NCI-H460 (cell line): ENCODE measurements at regions not wholly inside any gene's neighbourhood (a gene's known extent, or its start where the extent isn't known, plus 50 kb on each side); places are given as distances from the start of the nearest gene placed in this dataset.

ENCODE experiments used
- DNase-seq: peaks from one replicate; pipeline ENCODE4 v3.0.0-alpha.2; 2016; ENCODE audit warnings: low read depth; ENCODE audit errors: extremely low read depth

DNA sequence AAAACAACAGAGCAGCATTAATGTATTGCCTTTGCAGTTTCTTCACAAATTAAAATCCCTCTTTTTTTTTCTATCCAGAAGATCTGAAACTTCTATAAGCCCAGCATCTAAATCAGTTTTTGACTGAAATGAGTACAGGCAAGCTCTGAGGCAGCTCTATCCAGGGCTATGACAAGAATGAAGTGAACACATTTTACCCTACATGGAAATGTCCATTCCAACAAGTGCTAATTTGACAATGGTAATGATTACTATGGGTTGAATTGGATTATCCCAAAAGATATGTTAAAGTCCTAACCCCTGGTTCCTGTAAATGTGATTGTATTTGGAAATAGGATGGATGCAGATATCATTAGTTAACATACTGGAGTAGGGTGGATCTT, 115.7 kb downstream of the RPL22L1 start:
- no peak for DNase-seq

DNA sequence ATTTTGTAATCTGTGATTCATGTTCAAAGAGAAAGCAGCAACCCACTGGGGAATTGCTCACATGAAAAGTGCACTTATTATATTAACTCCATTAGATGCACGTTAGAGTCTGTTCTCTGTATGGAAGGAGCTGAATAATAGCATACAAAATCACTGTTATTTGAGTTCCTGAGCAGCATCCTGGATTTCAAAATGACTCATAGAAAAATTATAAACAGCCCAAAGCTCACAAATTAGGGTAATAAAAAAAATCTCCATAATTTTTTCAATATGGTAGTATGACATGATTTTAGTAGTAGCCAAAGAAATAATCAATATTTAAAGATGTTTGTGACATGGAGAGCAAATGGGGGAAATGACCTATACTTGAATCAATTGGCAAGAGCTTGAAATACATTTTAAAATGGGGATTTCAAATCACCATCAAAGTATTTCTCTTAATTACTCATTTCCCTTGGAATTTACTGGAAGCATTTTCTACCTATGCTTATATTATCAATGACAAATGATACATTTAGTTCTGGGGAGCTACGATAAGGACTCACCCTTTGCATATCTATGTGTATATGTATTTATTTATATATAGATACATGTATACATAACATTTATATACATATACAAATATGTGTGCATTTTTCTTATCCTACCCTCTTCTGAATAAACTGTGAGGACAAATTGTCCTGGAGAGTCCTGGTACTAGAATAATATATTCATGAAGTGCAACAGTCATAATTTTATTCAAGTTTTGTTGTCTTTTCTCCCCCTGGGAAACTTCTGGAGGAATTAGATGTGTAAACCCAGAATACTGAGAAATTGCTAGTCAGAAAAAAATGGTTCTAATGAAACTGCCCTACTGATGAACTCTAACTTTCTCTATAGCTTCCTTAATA, 116.3 kb downstream of the RPL22L1 start:
- no peak for DNase-seq

DNA sequence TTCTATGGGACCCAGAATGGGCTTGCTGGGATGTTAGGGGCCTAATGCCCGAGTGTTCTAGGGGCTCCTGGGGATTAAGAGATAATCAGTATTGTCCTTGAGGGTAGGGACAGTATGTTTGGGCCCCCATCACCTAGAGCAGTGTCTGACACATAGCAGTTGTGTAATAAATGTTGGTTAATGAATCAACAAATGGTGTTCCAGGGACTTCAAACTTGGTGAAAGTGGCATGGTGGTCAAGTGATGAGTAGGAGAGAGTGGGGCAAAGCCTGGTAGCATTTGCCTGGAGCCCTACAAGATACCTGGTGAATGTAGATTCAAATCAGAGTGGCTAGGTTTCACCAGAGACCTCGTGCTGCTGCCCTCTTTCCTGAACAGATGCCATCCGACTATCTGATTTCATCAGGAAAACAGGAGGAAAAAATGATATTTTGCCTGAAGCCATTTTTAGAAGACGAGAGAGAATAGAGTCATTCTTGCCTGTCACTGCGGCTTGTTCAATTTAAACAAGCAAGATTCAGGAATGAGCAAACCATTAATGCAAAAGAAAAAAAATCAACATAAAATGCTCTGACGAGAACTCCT, 117.3 kb downstream of the RPL22L1 start:
- DNase-seq, result no peak

DNA sequence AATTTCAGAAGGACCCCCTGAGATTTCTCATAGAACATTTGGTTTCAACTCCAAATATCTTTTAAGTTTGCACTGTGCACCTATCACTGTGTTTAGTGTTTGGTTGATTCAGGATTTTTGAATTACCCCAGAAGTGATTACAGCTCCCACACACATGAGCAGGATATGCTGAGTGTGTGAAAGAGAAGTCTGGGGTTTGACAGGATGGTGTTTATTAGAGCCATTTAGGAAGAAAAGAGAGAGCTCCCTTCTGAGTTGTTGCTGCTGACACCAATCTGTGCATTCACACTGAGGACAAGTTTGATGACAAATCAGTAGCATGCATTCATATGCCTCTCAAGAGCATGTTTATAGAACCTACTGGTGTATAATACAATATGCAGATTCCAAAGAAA, 118.1 kb downstream of the RPL22L1 start:
- DNase-seq, result peak; percentile 78

DNA sequence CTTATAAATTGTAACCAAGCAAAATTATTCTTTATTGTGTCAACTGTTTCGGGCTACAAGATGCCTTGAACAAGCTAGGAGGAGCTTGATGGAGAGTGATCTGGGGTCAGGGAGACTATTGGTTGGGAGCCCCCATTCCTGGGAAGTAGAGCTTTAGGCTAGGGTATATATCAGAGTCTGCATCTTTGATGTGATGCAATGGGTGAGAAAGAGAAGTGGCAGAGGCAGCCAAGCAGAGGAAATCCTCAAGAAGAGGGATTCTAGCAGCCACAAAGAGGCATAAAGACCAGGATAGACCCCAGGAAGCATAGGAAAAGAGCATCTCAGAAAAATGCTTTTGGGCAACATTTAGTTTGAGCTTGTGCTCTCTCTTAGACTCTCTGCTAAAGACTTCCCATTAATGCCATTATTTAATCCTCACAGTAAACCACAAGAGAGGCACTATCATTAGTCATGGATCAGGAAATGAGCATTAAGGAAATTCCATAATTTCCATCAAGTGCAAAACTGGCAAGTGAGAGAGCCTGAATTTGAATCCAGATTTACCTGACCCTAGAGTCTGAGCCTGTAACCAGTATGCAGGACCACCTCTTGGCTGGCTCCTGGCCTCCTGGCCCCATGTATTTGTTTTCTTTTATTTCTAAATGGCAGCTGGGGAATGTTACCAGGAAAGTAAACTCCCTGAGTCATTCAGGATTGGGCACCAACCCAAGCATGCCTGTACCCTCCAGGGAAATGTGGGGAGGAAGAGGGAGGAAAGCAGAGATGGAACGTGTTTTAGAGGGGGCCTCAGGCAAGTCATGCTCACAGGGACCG, 118.7 kb downstream of the RPL22L1 start:
- DNase-seq, result peak; percentile 82

DNA sequence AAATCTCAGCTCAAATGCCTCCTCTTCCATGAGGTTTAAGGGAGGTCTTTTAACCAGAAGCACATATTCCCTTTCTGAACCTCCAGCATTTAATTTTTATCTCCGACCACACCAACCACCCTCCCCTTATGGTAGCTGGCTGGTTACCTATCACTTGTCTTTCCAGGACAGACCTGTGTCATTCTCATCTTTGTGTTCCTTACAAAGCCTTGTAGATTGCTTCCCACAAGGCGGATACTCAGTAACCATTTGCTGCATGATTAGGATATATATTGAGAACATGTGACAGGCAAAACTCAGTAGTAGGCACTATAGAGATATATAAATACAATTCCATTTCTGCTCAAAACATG, 119.5 kb downstream of the RPL22L1 start:
- DNase-seq, result no peak

DNA sequence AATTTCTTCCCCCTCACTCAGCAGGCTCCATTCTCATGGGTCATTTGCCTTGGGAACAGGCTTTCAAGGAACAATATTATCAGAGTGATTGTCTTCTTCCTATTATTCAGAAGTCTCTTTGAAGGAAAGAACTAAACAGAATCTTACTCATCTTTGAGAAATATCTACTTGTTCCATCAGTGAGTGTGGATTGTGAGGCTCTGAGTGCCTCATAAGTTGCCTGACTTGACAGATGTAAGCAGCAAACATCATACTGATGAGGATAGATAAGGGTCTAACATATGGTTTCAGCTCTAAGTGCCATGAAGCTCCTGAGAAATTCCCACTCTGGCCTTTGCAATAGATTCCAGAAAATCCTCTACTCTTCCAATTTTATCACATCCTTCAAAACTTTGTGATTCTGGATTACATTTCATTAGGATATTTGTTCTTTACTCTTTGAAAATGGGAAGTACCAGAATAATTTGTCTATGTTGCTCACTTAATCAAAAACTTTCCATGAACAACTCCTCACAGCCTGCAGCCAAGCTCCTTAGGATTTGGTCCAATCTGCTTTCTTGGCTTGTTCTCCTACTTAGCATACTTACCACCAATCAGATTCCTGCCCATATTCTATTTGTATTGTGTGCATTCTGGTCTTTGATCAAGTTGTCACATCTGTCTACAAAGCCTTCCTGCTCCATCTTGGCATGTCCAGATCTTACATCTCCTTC, 120.1 kb downstream of the RPL22L1 start:
- no peak for DNase-seq

DNA sequence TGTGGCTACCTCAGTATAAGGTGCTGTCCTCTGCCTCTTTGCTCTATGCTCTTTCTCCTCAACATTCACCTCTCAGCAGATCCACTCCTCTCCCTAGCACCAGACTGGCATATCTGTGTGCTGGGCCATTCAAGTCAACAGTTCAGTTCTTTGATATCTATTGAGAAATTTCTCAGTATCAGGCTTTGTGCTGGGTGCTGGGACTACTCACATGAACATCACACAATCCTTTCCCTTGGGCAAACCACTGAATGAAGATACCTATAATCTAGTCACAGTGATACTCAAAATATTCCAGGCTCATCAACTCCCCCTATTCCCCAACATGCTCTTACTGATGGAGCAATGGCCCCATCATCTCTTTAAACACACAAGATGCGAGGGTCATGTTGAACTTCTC, 120.8 kb downstream of the RPL22L1 start:
- no peak for DNase-seq

DNA sequence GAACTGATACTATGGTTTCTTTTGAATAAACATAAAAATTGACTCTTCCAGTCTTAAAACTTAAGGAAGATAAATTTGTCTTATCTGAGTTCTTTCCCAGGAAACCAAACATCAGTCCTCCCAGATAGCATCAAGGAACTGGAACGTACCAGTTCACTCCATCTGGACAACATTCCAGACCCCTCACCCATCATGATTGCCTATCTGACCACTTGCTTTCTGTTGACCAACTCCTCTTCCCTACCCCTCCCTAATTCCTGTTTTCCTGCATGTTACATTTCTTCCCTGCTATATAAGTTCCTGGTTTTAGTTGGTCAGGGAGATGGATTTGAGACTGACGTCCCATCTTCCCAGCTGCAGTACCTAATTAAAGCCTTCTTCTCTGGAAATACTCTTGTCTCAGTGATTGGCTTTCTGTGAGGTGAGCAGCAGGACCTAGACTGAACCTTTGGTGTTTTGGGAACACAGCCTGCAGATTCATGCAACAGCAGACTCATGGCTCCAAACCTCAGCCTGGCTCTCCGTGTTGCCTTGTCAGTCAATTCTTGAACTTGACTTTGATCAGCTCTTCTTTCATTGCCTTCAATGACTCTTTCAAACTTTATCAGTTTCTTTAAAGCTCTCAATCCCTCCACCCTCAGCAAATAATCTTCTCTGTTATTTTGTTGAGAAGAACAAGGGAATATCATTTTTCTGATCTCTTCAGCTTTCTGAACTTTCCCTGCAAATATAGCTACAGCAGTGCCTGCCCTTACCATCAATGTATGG, 123.6 kb downstream of the RPL22L1 start:
- DNase-seq, result no peak

DNA sequence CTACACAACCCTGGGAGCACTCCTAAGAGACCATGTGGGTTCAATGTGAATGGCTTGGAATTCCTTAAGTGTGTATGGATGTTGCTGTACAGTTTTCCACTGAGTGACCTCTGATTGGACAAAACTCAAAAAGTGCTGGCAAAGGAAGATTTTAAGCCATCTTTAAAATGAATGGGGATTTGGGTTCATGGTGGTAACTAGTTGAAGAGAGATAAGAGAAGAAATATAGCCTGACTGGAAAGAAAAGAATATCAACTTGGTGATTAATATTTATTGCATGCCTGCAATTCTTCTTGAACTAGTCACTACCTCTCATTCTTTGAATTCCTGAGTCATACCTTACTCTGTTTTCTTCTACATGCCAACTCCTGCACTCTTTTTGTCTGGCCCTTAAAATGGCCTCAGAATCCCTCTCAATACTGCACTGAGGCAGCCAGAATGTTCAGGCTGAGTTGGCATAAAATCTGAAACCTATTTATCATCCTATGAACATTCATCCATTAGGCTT, 124.7 kb downstream of the RPL22L1 start:
- peak; percentile 26 for DNase-seq

DNA sequence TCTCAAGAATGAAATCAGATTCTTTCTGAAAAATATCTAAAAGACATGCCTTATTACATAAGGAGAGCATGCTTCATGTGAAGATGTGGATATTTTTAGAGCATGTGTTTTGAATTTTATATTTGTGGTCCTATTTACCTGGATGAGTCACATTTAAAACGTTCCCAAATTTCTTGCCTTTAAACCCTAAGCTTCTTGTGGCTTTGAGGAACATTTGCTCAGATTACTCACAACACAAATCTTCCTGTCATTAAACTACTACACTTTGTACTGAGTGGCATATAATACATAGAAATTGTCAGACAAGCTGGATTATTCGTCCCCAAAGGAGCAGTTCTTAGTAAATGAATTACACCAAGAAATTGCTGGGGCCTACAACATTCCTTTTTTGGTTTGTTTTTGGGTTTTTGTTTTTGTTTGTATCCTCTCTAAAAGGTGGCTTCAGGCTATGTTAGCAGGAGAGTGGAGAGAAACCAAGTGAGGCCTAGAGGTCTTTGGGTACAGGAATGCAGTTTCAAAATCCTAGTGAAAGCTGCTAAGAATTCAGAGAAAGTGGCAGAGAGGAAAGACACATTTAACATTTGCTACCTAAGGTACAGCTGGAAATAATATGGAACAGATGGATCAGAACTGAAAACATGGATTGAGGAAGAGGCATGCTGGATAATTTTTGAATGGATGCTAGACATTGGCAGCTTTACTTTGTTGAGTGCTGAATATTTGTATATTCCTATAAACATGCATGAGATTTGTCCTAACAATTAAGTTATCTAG, 128.1 kb downstream of the RPL22L1 start:
- DNase-seq, result no peak

DNA sequence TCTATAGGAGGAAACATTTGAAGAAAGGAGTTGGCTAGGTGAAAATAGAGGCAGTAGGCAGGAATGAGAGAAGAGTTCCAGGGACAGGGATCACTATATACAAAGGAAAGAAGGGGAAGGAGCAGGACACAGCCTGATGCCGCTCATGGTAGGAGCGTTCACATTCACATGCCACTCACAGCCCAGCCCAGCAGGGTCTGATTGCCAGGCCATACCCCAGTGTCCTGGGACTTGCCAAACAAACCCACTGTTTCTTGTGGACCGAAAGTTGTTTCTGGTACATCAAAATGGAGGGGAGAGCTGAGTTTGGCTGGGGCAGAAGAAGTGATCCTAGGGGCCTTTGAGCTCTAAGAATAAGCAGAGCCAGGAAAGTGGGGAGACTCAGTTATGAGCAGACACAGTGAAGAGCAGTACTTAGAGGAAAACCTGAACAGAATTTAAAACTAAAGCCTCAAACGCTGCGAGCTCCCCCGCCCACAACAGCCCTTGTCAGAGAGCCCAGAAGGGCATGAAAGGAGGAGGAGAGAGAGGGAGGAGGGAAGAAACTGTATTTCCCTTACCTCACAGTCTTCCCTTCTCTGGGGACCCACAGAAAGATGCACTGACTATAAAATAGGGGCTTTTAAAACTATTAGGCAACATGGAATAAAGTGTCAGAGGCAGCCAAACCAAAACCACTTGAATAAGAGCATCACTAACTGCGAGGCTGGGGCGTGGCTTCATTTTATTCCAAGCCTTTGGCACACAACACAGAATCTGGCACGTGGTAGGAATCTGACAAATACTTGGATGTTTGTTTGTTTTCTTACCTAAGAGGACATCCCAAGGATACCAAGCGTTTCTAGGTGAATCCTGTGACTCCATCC, 129.0 kb downstream of the RPL22L1 start:
- peak; percentile 34 for DNase-seq

DNA sequence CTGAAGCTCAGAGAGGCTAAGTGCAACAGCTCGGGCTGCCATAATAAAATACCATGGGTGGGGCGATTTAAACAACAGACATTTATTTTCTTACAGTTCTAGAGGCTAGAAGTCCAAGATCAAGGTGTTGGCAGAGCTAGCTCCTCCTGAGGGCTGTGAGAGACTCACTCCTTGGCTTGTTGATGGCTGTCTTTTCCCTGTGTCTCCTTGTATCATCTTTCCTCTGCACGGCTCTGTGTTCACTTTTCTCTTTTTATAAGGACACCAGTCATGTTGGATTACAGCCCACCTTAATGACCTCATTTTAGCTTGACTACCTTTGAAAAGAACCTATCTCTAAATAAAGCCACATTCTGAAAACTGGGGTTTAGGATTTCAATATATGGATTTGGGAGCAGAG, 129.7 kb downstream of the RPL22L1 start:
- no peak for DNase-seq

DNA sequence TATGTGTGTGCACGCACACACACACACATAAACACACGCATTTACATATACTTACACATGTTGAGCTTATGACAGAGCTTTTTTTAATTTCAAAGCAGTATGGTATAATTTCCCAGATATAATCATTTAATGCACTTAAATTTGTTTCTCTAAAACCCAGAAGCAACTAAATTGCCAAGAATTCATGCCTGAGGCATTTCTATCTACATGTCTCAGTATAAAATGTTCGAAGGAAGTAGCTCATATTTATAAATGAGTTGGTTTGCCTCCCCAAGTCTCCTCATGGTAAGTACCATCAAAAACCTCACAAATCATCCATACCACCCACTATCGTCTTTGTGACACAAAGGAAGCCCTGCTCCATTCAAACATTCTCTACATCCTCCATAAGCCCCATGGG, 130.6 kb downstream of the RPL22L1 start:
- no peak for DNase-seq

DNA sequence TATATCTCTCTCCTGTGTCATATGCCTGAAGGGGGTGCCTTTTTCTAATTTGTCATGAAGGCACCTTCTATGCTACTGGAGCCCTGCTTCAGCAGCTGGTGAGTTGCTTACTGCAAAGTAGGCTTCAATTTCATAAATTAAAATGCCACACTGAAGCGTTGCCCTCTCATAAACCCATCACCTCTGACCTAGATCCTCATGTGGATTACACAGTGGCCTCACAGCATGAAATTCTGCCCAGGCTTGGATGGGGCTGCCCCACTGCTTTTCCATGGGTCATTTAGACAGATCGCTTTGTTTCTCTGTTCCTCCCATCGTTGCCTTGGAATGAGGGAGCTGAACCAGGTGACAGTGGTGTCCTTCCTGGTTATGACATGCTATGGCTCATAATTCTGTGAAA, 131.2 kb downstream of the RPL22L1 start:
- DNase-seq, result no peak

DNA sequence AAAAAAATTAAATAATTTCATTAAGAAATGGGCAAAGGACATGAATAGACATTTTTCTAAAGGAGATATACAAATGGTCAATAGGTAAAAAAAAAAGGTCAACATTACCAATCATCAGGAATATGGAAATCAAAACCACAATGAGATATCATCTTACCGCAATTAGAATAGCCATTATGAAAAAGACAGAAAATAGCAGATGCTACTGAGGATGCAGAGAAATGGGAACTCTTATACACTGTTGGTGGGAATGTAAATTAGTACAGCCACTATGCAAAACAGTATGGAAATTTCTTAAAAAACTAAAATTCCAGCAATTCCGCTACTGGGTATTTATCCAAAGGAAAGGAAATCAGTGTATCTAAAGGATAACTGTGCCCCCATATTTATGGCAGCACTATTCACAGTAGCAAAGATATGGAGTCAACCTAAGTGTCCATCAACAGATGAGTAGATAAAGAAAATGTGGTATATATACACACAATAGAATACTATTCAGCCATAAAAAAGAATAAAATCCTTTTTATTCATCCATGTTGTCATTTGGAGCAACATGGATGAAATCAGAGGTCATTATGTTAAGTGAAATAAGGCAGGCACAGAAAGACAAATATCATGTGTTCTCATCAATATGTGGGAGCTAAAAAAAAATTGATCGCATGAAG, 132.4 kb downstream of the RPL22L1 start:
- DNase-seq, result no peak

DNA sequence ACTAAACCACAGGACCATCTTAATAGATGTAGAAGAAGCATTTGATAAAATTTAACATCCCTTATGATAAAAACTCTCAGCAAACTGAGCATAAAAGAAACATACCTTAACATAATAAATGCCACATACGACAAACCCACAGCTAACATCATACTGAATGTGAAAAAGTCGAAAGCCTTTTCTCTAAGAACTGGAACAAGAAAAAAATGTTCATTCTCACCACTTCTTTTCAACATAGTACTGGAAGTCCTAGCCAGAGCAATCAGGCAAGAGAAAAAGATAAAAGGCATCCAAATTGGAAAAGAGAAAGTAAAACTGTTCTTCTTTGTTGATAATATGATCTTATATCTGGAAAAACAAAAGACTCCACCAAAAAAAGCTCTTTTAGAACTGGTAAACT, 134.2 kb downstream of the RPL22L1 start:
- DNase-seq, result no peak

DNA sequence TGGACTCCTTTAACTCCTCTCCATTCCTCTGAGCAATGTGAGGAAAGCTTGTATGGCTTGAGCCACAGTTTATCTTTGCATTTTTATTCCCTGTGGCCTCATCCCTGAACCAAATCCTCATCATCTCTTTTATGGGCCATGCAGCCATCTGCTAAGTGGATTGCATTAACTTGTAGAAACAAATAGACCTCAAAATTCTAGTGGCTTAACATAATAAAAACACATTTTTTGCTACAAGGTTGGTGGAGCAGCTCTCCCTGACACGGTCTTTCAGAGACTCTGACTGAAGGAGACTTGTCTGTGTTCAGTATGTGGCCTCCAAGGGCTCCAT, 135.3 kb downstream of the RPL22L1 start:
- DNase-seq, result no peak
